Epidermal melanocyte (primary cell): ENCODE measurements at regions not wholly inside any gene's neighbourhood (a gene's known extent, or its start where the extent isn't known, plus 50 kb on each side); places are given as distances from the start of the nearest gene placed in this dataset.
A peak's percentile ranks its signal among the peaks of the same experiment; 100 is the strongest.

ENCODE experiments used
- DNase-seq: peaks from one replicate; pipeline ENCODE4 v3.0.0; 2011; ENCODE audit warnings: low spot score; ENCODE audit not compliant: insufficient read length

DNA sequence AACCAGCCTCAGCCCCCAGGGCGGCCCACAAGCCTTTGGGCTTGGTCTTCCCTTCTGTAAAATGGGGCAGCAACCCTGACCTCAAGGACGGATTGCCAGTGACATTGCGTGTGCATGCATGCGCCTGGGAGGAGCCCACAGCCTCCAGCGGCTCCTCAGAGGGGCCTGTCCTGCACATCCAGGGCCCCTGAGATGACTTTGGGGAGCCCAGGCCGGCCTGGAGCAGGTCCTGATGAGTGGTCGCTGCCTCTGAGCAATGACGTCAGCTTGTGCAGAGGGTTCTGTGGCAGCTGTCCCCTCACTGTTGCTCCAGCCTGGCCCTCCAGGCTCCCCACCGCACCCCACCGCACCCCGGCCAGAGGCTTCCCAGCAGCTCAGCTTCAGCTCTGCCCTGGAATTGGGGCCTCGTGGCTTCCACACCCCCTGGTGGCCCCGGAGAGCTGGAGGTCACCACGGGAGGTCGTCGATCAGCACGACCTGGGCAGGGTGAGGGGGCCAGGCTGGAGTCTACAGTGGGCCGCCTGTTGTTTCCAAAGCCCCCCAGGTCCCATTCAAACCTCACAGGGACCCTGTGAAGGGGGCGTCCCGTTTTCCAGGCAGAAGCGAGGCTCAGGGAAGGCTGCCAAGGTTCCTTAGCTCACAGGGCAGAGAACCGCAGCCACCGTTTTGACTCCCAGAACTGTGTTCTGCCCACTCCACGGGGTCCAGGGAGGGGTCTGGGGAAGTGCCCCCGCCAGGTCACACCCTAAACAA, 341.8 kb downstream of the SEC14L1 start:
- no peak for DNase-seq

DNA sequence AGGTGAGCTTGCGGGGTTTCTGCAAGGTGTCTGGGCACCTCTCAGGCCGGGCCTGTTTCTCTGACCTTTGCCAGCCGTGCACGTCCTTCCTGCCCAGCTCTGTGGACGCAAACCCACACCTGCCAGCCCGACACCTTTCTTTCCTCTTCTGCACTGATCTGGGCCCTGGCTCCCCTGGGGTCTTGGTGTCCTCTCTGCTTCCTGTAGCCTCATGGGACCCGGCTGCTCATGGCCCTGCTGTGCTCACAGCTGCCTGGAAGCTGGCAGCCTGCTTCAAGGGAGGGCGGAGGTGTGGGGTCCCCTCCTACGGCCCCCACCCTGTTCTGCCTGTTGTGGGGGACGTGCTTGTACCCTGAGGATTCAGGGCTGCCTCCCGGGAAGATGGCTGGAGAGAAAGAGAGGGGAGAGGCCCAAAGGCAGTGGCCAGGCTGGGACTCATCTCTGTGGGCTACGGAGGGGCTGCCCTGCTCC, 342.4 kb downstream of the SEC14L1 start:
- no peak for DNase-seq

DNA sequence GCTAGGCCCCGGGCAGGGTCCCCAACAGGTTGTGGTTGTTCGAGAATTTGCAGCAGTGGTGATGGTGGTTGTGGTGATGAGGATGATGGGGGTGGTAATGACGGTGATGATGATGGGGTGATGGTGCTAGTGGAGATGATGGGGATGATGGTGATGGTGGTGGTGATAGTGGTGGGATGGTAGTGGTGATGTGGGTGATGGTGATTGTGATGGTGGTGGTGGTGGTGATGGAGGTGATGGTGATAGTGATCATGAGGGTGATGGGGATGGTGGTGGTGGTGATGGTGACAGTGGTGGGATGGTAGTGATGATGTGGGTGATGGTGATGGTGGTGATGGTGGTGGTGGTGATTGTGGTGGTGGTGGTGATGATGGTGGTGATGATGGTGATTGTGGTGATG, 343.3 kb downstream of the SEC14L1 start:
- DNase-seq, result no peak

DNA sequence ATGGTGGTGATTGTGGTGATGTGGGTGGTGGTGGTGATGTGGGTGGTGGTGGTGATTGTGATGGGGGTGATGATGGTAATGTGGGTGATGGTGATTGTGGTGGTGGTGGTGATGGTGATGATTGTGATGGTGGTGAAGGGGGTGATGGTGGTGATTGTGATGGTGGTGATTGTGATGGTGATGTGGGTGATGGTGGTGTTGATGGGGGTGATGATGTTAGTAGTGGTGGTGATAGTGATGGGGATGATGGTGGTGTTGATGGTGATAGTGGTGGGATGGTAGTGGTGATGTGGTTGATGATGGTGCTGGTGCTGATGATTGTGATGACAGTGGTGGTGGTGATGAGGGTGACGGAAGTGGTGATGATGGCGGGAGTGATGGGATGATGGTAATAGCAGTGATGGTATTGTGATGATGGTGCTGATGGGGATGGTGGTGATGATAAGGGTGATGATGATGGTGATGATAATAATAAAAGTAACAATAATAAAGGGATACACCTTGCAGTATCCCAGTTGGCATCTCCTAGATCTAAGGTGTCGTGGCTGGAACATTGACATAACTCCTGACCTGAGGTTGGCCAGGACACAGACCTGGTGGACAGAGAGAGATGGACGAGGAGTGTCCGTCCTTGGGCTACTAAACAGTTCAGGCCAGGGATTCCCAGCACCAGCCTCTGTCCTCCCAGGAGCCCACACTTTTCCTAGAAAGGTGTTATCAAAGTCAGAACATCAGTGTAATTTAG, 344.5 kb downstream of the SEC14L1 start:
- DNase-seq, result no peak

DNA sequence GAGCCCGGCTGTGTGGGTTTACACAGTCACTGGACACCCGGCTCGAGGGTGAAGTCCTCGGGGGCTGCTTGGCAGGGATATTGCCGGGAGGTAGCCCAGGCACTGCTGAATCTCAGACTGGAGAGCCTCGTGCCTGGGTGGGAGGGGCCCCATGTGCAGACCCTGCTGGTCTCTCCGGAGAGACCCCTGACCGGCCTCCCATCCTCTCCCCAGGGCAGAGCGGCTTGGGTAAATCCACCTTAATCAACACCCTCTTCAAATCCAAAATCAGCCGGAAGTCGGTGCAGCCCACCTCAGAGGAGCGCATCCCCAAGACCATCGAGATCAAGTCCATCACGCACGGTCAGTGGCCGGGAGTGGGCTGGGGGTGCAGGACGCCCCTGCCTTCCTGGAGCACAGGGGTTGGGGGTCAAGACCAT, 346.5 kb downstream of the SEC14L1 start:
- no peak for DNase-seq

DNA sequence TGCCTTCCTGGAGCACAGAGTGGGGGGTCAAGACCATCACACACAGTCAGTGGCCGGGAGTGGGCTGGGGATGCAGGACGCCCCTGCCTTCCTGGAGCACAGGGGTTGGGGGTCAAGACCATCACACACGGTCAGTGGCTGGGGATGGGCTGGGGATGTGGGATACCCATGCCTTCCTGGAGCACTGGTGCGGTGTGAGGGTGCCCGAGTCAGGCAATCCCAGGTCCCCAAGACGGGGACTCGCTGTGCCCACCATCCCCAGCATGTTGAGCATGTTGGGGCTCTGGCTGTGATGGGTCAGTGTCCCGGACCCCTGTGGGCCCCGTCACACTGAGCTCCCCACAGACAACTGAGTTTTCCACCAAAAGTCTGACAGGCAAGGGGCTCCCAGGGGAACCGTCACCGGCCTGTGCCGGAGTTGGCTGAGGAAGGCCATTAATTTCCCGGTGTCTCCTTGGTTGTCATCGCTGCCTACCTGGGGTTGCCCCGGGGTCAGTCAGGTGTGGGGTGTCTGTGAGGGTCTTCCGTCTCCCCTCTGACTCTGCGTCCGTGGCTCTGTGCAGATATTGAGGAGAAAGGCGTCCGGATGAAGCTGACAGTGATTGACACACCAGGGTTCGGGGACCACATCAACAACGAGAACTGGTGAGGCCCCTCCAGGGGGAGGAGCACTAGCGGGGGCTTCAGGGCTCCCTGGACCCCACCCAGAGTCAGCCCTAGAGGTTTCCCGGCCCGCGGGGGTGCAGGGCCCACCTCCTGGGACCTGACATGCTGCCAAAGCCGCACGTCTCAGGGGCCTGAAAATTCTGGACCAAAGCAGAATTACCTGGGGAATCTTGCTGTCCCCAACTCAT, 347.1 kb downstream of the SEC14L1 start:
- DNase-seq, result no peak

DNA sequence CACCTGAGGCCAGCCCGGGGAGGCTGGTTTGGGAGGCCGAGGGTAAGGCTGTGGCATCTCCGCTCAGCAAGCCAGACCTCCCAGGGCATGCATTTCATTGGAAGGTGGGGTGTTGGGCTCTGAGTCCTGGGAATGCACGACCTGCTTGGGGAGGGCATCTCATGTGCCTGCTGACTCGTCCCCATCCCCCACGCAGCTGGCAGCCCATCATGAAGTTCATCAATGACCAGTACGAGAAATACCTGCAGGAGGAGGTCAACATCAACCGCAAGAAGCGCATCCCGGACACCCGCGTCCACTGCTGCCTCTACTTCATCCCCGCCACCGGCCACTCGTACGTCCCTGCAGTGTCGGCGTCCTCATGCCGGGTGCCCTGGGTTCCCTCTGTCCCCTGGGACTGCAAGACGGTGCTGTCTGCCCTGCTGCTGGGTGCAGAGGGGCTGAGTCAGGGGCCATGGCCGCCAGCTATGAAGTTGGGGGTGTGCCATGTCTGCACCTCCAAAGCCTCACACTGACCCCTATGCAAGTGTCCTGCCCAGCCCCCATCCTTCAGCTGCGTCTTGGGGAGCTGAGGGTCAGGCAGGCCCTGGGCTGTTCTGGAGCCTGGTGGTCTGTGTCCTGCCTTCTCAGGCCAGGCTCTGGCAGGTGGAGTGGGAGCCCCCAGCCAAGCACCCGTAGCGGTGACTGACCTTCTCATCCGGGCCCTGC, 347.9 kb downstream of the SEC14L1 start:
- no peak for DNase-seq

DNA sequence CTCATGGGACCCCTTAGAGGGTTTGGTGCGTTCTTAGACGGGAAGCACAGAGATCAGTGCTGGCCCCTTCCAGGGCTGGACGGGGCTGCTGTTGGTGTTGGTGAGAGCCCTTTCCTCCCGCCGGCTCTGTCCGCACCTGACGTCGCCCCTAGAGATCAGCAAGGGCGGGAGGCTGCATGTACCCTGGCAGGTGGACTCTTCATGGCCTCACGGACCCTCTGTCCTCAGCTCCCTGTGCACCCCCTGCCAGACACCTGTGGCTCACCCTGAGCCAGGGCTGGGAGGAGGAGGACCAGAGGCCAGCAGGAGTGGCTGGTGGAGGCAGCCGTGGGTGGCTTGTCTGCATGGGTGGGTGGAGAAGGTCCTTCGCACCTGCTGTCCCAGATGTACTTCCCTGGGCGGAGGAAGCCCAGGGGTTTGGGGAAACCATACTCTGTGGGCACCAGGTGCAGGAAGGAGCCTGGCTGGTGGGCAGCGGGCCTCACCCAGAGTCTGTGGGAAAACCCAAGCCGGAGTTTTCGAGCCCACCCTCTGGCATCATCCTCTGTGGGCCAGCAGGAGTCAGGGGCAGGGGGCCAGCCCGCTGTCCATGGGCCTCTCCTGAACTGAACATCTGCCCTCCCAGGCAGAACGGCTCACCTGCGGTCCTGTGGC, 348.6 kb downstream of the SEC14L1 start:
- DNase-seq, result no peak

DNA sequence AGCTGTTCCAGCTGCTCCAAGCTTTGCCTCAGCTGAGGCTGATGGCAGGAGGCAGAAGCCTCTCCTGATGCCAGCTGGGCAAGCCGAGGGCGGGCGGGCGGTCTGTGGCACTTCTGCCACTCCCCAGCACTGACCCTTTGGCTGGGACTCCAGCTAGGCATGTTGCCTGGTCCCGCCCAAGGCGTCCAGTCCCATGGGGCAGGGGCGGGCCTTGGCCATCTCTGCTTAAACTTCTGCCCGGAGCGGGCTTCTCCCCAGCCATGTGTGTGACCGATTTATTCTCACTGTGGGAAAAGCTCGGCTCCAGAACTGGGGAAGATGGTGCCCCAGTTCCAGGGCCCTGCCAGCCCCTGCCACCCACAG, 349.1 kb downstream of the SEC14L1 start:
- no peak for DNase-seq

DNA sequence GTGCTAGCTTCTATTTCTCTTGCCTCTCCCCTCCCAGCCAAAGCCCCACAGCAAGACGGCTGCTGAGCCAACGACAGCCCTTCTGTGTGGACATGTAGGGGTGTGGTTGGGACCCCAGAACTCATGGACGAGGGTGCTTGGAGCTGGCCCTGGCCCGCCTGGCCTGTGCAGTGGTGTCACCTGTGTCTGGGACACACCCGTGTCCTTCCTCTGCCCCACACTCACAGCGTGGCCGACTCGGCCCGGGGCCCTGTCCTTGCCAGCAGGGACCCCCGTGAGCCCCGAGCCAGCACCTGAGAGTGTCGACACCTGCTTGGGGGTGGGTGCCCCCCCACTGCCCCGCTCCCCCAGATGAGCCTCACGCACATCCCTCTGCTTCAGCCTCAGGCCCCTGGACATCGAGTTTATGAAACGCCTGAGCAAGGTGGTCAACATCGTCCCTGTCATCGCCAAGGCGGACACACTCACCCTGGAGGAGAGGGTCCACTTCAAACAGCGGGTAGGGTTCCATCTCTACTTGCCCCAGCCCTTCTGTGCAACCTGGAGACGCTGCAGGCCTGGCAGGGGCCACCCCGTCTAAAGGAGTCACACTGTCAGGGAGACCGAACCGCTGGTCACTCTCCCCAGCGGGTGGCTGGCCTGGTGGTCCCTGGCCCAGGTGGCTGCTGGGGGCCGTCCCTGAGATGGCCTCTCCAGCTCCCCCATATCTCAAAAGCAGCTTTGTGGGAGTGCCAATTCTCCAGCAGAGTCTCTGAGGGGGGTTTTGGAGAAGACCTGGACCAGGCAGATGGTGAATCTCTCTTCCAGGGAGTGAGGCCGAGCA, 349.8 kb downstream of the SEC14L1 start:
- DNase-seq, result no peak

DNA sequence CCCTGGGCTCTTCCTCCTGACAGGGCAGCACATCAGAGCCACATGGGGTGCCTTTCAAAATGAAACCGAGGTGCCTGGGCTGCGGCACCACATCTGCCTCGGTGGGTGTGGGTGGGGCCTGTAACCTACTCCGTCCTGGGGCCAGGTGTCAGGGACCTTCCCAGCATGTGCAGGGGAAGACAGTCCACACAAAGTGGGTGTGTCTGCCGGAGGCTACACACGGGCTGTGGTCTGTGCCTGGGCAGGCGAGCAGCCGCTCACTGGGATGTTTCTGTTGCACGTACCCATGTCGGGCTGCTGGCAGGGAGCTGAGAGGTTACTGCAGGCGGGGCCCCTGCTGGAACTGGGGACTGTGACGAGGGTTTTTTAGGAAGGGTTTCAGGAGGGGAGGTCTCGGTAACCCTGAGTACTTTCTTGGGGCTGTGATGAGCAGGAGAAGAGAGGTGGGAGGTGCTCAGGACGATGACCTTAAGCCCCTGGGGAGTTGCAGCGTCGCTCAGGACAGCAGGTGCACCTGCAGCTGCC, 351.2 kb downstream of the SEC14L1 start:
- DNase-seq, result no peak

DNA sequence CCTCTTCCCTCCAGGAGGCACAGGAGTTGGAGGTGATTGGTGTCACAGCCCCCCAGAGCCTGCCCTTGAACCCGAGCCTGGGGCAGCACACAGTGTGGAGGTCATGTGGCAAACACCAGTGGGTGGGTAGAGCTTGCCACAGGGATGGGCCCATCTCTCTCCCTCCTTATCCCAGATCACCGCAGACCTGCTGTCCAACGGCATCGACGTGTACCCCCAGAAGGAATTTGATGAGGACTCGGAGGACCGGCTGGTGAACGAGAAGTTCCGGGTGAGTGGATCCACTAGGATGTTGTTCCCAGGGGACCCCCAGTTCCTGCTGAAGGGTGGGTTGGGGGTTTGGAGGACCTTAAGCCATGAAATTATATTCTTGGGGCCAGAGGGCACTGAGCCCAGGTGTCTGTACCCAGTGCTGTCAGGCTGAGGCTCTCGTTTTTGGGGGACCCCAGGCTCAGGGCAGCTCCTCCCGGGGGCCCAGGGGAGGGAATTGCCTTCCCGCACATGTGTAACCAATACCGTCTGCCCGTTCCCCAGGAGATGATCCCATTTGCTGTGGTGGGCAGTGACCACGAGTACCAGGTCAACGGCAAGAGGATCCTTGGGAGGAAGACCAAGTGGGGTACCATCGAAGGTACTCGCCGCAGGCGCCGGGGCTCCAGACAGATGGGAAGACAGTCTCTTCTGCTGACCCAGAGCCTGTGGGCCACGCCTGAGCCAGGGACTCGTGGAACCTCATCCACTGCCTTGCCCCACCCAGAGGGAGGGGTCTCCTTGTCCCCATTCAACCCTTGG, 351.9 kb downstream of the SEC14L1 start:
- no peak for DNase-seq

DNA sequence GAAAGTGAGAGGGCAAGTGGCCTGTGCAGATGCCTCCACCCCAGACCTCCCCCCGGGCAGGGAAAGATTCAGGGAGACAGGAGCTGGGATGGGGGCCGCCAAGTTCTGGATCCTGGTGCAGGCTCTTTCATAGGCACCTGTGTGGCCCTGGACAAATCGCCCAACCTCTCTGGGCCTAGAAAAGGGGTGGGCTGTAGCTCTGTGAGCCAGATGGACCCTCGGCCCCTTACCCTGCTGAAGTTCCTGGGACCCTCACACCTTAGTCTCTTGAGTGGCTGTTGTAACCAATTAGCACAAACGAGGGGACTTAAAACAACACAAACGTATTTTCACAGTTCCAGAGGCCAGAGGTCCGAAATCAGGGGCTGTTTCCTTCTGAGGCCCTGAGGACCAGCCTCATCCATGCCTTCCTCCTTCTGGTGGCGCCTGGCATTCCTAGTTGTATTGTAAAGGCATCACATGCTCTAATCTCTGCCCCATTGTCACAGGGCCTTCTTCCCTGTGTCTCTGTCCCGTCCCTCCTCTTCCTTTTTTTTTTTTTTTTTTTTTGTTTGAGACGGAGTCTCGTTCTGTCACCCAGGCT, 352.6 kb downstream of the SEC14L1 start:
- no peak for DNase-seq

DNA sequence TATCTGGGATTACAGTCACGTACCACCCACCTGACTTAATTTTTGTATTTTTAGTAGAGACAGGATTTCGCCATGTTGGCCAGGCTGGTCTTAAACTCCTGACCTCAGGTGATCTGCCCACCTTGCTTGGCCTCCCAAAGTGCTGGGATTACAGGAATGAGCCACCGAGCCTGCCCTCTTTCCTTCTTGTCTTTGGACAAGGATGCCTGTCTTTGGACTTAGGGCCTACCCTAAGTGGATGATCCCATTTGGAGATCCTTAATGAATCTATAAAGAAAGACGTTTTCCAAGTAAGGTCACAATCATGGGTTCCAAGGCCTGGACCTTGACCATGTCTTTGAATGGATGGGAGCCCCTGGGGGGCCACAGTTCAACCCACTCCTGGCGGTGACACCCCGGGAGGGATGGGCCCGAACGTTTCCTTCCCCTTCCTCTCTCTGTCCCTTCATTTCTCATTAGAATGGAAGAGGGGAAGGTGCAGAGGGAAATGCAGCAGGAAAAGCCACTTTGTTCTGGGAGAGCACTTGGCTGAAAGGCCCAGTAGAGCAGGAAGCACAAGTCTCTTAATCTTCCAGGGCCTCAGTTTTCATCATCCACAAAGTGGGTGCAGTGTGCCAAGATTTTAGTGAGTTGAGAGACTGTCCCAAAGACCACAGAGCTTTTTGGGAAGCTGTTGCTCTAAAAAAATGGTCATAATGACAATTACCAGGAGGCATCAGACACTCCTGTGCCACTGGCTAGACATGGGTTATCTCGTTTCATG, 353.3 kb downstream of the SEC14L1 start:
- no peak for DNase-seq

DNA sequence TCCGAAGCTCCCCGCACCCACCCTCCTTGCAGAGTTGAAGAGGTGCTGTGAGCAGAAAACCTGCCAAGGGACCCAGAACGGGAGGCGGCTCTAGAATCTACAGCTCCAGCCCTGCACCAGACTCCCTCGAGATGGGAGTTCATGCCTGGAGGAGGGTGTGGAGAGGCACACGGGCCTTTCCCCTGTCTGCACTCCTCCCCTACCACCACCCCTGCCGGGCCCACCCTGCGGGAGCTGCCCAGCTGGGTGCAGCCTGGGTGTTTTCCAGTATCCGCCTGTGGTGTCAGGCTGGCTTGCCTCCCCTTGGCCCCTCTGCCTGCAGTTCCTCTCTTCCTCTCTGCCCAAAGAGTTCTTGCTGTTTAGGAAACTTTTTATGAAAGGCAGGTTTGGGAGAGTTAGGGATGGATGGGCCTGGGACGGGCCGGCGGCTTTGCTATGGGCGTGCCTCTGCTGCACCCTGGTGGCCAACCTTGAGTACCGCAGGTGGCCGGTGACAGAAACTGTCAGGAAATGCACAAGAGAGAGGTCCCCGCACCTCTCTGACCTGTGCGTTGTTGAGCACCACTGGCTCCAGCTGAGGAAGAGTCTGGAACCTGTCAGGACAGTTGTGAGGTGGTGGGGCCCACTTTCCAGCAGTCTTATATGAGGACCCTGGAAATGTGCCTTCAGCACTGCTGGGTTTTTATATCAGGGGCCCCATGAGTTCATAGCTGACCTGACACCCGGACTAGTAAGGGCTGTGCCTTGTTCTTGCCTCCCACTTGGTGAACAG, 354.1 kb downstream of the SEC14L1 start:
- peak; percentile 93 for DNase-seq

DNA sequence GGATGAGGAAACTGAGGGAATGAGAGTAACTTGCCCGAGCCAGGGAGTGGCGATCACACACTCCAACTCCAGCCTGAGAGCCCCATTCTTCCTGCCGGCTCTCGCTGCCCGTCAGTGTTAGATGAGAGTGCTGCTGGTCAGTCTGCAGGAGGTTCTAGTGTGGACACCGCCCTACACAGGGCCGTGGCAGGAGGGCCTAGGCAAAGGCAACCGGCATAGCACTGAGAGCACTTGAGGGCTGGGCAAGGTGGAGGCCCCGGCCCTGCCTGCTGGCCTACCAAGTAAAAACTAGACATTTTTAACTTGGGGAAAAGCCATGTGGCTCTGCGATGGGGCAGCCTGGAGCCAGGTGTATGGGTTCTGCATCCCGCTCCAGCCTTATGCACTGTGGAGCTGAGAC, 354.8 kb downstream of the SEC14L1 start:
- DNase-seq, result no peak

DNA sequence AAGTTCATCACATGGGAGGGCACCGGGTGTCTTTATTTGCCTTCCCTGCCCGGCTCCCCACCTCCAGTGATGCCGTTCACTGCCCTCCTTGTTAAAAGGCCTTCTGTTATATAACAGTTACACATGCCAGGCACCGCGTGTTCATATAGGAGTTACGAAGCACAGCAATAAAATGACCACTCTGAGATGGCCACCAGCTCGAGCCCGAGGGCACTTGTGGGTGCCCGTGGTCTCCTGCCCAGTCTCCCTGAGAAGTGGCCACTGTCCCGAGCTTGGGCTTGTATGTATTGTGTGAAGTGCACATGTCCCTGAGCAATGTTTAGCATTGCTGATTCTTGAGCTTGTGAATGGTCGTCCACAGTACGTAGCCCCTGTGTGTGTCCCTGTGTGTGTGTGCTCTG, 355.6 kb downstream of the SEC14L1 start:
- peak; percentile 15 for DNase-seq
